NB4 (cell line): ENCODE measurements at regions not wholly inside any gene's neighbourhood (a gene's known extent, or its start where the extent isn't known, plus 50 kb on each side); places are given as distances from the start of the nearest gene placed in this dataset.

Experiments
- DNase-seq: peaks from one replicate; pipeline ENCODE4 v3.0.0; 2010; ENCODE audit warnings: low read depth
- H3K4me3 ChIP-seq: one replicate; pipeline ENCODE4 v1.5.1; 2011; ENCODE audit warnings: mild to moderate bottlenecking, low read depth, low read length, moderate library complexity
- MYC ChIP-seq: IDR thresholded peaks from 2 replicates; pipeline ENCODE4 v1.6.1; 2011; ENCODE audit warnings: low read depth, low read length
- POLR2A ChIP-seq: IDR thresholded peaks from 2 replicates; pipeline ENCODE4 v1.6.1; 2011; ENCODE audit warnings: mild to moderate bottlenecking; ENCODE audit not compliant: insufficient read length; ENCODE audit errors: extremely low read depth
- TF ChIP-seq, protein P1 (sequence below): IDR thresholded peaks from one replicate; pipeline ENCODE4 v1.5.1; 2012; ENCODE audit warnings: low read depth, low read length
- TF ChIP-seq, protein P2 (sequence below): IDR thresholded peaks from 2 replicates; pipeline ENCODE4 v1.6.1; 2011; ENCODE audit warnings: low read depth, low read length

DNA sequence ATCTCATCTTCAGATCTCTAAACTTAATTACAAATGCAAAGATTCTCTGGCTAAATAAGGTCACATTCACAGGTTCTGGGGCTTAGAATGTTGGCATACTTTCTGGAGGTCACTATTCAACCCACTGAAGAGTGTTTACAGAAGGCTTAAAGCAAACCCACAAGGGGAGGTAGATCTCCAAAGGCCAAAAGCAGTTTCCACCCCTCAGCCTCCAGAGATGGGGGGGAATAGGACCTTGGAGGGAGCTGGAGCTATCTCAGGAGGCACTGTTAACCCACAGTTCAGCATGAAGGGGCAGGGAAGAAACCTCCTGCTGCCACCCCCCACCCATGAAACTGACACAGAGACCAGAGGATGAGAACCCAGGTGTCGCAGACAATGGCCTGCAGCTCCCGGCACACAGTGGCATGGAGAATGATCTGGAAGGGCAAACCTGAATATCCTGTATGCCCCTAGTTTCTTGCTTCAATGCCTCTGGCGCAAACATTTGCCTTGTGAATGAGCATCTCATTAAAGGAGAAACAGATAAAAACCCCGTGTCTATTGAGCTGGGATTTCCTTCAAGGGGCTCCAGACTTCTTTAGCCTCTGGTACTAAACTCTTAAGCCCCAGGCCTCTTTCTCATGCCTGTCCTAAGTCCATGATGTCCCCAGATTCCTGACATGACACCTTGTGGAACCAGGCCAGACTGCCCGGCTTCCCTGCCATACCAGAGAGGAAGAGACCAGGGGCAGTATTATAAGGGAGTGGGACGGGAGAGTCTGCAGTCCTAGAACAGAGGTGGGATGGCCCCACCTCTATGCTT, 103.1 kb upstream of the CDH5 start:
- TF ChIP-seq, protein P1, sequence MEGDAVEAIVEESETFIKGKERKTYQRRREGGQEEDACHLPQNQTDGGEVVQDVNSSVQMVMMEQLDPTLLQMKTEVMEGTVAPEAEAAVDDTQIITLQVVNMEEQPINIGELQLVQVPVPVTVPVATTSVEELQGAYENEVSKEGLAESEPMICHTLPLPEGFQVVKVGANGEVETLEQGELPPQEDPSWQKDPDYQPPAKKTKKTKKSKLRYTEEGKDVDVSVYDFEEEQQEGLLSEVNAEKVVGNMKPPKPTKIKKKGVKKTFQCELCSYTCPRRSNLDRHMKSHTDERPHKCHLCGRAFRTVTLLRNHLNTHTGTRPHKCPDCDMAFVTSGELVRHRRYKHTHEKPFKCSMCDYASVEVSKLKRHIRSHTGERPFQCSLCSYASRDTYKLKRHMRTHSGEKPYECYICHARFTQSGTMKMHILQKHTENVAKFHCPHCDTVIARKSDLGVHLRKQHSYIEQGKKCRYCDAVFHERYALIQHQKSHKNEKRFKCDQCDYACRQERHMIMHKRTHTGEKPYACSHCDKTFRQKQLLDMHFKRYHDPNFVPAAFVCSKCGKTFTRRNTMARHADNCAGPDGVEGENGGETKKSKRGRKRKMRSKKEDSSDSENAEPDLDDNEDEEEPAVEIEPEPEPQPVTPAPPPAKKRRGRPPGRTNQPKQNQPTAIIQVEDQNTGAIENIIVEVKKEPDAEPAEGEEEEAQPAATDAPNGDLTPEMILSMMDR = no peak
- TF ChIP-seq, protein P2, sequence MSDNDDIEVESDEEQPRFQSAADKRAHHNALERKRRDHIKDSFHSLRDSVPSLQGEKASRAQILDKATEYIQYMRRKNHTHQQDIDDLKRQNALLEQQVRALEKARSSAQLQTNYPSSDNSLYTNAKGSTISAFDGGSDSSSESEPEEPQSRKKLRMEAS = no peak
- no peak for TF ChIP-seq MYC
- DNase-seq = no peak
- no peak overlapping the region for H3K4me3 ChIP-seq

DNA sequence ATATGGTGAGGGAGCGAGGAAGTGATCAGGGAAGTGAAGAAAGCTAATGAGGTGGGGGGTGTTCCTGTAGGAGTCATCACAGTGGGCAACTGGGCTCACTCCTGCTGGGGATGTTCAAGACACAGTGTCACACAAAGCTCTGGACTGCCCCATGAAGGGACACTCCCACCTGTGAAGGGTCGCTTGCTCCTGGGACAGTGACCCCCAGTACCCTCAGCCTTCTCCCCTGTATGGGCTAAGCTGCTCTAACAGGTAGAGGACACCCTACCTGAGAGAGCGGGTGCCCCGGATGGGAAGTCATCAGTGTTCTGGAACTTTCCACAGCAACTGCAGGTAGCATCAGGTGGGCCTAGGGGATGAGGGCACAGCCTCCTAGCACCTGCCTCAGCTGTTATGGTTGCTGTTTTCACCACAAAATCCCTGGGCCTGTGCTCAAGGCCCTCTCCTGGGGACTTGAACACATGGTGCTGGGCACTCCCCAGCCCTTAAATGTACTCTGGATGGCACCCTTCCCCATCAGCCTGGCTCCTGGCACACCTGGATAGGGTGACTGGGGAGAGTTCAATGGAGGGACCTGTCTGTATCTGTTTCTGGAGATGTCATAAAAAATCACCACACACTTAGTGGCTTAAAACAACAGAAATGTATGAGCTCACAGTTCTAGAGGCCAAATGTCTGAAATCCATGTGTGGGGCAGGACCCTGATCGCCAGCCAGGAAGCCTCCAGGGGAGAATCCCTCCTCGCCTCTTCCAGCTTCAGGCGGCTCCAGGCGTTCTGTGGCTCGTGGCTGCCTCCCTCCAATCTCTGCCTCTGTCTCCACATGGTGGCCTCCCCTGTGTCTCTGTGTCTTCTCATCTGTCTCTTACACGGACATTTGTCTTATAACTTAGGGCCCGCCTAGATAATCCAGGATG, 104.0 kb upstream of the CDH5 start:
- no peak for DNase-seq
- H3K4me3 ChIP-seq = no peak overlapping the region
- TF ChIP-seq, protein P1 = no peak
- TF ChIP-seq POLR2A (no peak), MYC (no peak)
- TF ChIP-seq, protein P2 = no peak

DNA sequence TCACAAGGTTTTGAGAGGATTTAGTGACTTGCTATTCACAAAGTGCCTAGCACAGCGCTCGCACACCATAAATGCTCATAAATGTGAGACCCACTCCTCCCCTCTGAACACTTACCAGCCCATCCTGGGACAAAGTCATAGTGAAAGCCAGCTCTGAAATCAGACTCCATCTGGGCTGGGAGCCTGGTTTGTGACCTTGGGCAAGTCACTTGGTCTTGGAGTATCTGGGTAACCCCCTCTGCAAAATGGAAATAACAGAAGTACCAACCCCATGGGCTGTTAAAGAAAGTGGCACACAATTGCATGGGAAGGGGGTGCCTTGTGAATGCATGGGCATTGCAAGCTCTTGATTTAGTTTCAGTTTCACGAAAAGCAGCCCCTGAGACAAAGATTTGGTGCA, 104.7 kb upstream of the CDH5 start:
- TF ChIP-seq POLR2A (no peak), MYC (no peak)
- TF ChIP-seq, protein P2 = no peak
- TF ChIP-seq, protein P1 = no peak
- DNase-seq = no peak
- H3K4me3 ChIP-seq = no peak overlapping the region

DNA sequence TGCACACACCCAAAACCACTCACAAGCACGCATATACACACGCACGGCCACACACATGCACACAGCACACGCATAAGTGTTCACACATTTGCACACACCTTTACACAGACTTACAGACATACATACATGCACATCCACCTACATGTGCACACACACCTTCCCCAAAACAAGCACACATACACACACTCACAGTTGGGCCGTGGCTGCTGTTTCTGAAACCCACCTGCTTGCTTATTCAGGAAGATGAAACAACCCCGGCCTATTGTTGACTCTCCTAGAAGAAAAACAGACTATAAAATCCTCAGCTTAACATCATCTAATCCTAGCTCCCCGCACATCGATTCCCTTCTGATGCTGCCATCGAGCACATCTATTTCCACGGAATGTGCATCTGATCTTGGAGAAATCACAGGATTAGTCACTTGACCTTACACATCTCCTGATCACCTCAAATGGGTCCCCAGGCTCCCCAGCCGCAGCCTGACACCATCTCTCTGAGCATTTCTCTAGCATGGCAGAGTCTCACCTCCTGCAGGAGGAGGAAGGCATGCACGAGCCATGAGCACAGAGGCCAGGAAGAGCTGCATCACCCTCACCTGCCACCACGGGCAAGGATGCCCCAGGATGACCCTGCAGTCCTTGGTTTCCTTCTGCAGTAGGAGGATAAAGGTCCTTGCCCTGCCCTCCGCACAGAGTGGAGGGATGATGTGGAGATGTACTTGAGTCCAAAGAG, 105.8 kb upstream of the CDH5 start:
- DNase-seq = no peak
- no peak for TF ChIP-seq MYC
- TF ChIP-seq POLR2A = no peak
- TF ChIP-seq, protein P1 = no peak
- TF ChIP-seq, protein P2 = no peak
- no peak overlapping the region for H3K4me3 ChIP-seq
